ENCODE measurements at regions not wholly inside any gene's neighbourhood (a gene's known extent, or its start where the extent isn't known, plus 50 kb on each side); places are given as distances from the start of the nearest gene placed in this dataset.

- no peak for TF ChIP-seq POLR2A (IDR thresholded peaks at IDR 0.05; ENCODE audit: low read length)
- TF ChIP-seq GATA1 (IDR thresholded peaks at IDR 0.05; ENCODE audit: low read depth, low read length): no peak
Measured at GRCh38 chr3:3618623-3619022, 180.6 kb upstream of the LRRN1 start.
